Stimulated activated CD4-positive, alpha-beta T cell treated with anti-CD3 and anti-CD28 coated beads, Interleukin-2, amount 100 ng/mL, for 48 hours (primary cell): ENCODE measurements at regions not wholly inside any gene's neighbourhood (a gene's known extent, or its start where the extent isn't known, plus 50 kb on each side); places are given as distances from the start of the nearest gene placed in this dataset.
"Not testable (repeated sequence)": the region's sequence is repeated elsewhere in the genome, so short reads cannot be mapped to it uniquely, and the experiment has no call there.

Experiments
- DNase-seq, 2 donors: peaks; one replicate each; pipeline ENCODE4 v3.0.0-alpha.2; 2020

GRCh38 chr22:26770624-26771023 lies 113.2 kb downstream of the MIAT start:
- DNase-seq, result no peak

- not testable (repeated sequence) for DNase-seq
Measured at GRCh38 chr22:26773054-26773453, 115.7 kb downstream of the MIAT start.

GRCh38 chr22:26775394-26775793 lies 118.0 kb downstream of the MIAT start:
- DNase-seq, result no peak

GRCh38 chr22:26777156-26777801 lies 119.9 kb downstream of the MIAT start:
- DNase-seq, result no peak

GRCh38 chr22:26778372-26778771 lies 121.0 kb downstream of the MIAT start:
- DNase-seq, result no peak

- no peak for DNase-seq
Measured at GRCh38 chr22:26779108-26779507, 121.7 kb downstream of the MIAT start.

- no peak for DNase-seq
Measured at GRCh38 chr22:26779929-26780328, 122.5 kb downstream of the MIAT start.

GRCh38 chr22:26780521-26780920 lies 123.1 kb downstream of the MIAT start:
- no peak for DNase-seq

GRCh38 chr22:26781062-26781461 lies 123.7 kb downstream of the MIAT start:
- DNase-seq, result no peak

- no peak for DNase-seq
Measured at GRCh38 chr22:26781596-26781995, 124.2 kb downstream of the MIAT start.

GRCh38 chr22:26783885-26784284 lies 126.5 kb downstream of the MIAT start:
- no peak for DNase-seq

GRCh38 chr22:26784772-26785171 lies 127.4 kb downstream of the MIAT start:
- DNase-seq, result no peak

- DNase-seq, result no peak
Measured at GRCh38 chr22:26785932-26786331, 128.5 kb downstream of the MIAT start.

- no peak for DNase-seq
Measured at GRCh38 chr22:26786398-26786797, 129.0 kb downstream of the MIAT start.

- no peak for DNase-seq
Measured at GRCh38 chr22:26789951-26790350, 132.6 kb downstream of the MIAT start.

GRCh38 chr22:26792522-26792921 lies 135.1 kb downstream of the MIAT start:
- no peak for DNase-seq

GRCh38 chr22:26796785-26797184 lies 139.4 kb downstream of the MIAT start:
- no peak for DNase-seq

GRCh38 chr22:26797910-26798309 lies 140.5 kb downstream of the MIAT start:
- no peak for DNase-seq

- DNase-seq, result no peak
Measured at GRCh38 chr22:26798462-26799065, 141.2 kb downstream of the MIAT start.

- DNase-seq, result no peak
Measured at GRCh38 chr22:26800858-26801257, 143.5 kb downstream of the MIAT start.

- DNase-seq, result no peak
Measured at GRCh38 chr22:26801449-26801848, 144.1 kb downstream of the MIAT start.

GRCh38 chr22:26804315-26804714 lies 146.9 kb downstream of the MIAT start:
- DNase-seq, result no peak

- DNase-seq, result no peak
Measured at GRCh38 chr22:26804911-26805539, 147.6 kb downstream of the MIAT start.

GRCh38 chr22:26806445-26807175 lies 149.2 kb downstream of the MIAT start:
- no peak for DNase-seq
